ENCODE measurements at regions not wholly inside any gene's neighbourhood (a gene's known extent, or its start where the extent isn't known, plus 50 kb on each side); places are given as distances from the start of the nearest gene placed in this dataset.

DNA sequence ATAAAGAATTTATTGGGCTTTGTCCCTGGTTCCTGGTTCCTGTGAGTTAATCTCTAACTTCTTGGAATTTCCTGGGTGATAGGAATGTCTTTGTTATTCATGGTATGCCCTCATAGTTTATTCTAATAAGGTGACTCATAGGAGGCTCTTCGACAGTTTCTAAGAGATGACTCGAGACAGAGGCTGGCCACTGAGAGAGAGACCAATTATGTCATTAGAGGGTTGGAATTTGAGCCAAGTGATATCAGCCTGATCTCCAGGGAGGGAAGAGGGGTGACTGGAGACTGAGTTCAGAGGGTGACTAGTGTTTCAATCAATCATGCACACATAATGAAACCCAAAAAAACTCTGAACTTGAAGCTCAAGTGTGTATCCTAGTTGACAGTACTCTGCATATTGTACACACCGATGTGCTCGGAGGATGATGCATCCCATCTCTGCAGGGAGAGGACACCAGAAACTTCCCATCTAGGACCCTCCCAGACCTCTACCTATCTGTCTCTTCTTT, 185.7 kb downstream of the MTCL1 start (continued):
- TF ChIP-seq, protein P1, sequence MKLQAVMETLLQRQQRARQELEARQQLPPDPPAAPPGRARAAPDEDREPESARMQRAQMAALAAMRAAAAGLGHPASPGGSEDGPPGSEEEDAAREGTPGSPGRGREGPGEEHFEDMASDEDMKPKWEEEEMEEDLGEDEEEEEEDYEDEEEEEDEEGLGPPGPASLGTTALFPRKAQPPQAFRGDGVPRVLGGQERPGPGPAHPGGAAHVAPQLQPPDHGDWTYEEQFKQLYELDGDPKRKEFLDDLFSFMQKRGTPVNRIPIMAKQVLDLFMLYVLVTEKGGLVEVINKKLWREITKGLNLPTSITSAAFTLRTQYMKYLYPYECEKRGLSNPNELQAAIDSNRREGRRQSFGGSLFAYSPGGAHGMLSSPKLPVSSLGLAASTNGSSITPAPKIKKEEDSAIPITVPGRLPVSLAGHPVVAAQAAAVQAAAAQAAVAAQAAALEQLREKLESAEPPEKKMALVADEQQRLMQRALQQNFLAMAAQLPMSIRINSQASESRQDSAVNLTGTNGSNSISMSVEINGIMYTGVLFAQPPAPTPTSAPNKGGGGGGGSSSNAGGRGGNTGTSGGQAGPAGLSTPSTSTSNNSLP (IDR thresholded peaks at IDR 0.05; ENCODE audit: borderline replicate concordance, low read depth, low read length), result peak; percentile 86; the same call in 1 of the 2 replicates
- TF ChIP-seq, protein P2, sequence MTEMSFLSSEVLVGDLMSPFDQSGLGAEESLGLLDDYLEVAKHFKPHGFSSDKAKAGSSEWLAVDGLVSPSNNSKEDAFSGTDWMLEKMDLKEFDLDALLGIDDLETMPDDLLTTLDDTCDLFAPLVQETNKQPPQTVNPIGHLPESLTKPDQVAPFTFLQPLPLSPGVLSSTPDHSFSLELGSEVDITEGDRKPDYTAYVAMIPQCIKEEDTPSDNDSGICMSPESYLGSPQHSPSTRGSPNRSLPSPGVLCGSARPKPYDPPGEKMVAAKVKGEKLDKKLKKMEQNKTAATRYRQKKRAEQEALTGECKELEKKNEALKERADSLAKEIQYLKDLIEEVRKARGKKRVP (CRISPR knock-in tag; IDR thresholded peaks at IDR 0.05), result no peak
- TF ChIP-seq, protein P3, sequence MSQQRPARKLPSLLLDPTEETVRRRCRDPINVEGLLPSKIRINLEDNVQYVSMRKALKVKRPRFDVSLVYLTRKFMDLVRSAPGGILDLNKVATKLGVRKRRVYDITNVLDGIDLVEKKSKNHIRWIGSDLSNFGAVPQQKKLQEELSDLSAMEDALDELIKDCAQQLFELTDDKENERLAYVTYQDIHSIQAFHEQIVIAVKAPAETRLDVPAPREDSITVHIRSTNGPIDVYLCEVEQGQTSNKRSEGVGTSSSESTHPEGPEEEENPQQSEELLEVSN (IDR thresholded peaks at IDR 0.05; ENCODE audit: borderline replicate concordance in 1 of 2, extremely low read depth in 1 of 2, insufficient read depth in 1 of 2, insufficient read length in 1 of 2, low read depth in 1 of 2, low read length in 1 of 2, poor library complexity in 1 of 2, severe bottlenecking in 1 of 2), result peak; percentile 17 to 50
- TF ChIP-seq ETV1 (tag; conservative IDR thresholded peaks at IDR 0.05; ENCODE audit: low read depth) (0 out of 2 replicates have a peak, but pooled peaks have one; percentile 21), SMC3 (conservative IDR thresholded peaks at IDR 0.05; ENCODE audit: insufficient read depth, low read depth, low read length) (no peak), MBD2 (IDR thresholded peaks at IDR 0.05; ENCODE audit: borderline replicate concordance, low read depth) (0 out of 2 replicates have a peak, but pooled peaks have one; percentile 11), HDAC3 (IDR thresholded peaks at IDR 0.05; ENCODE audit: borderline replicate concordance, partially characterized antibody) (peak; percentile 24), FOXK2 (conservative IDR thresholded peaks at IDR 0.05 in 1 of 2, IDR thresholded peaks at IDR 0.05 in 1 of 2; ENCODE audit: low read depth in 2 of 2) (peak; percentile 35 to 51; a peak in 1 of 4 replicates), MXI1 (IDR thresholded peaks at IDR 0.05; ENCODE audit: low read depth, low read length) (no peak), CC2D1A (IDR thresholded peaks at IDR 0.05) (no peak), MCM3 (IDR thresholded peaks at IDR 0.05) (no peak), ATF7 (IDR thresholded peaks at IDR 0.05) (peak; percentile 97), MBD1 (CRISPR knock-in tag; IDR thresholded peaks at IDR 0.05) (no peak), RBBP5 (IDR thresholded peaks at IDR 0.05; ENCODE audit: borderline replicate concordance, insufficient read depth, low read length, poor library complexity, severe bottlenecking) (peak; percentile 40), ZNF232 (CRISPR knock-in tag; IDR thresholded peaks at IDR 0.05) (no peak), DPF2 (IDR thresholded peaks at IDR 0.05) (peak; percentile 92), TAF1 (IDR thresholded peaks at IDR 0.05; ENCODE audit: control insufficient read depth, extremely low read depth, insufficient read depth, low read length, severe bottlenecking) (peak; percentile 7)
- TF ChIP-seq, protein P4, sequence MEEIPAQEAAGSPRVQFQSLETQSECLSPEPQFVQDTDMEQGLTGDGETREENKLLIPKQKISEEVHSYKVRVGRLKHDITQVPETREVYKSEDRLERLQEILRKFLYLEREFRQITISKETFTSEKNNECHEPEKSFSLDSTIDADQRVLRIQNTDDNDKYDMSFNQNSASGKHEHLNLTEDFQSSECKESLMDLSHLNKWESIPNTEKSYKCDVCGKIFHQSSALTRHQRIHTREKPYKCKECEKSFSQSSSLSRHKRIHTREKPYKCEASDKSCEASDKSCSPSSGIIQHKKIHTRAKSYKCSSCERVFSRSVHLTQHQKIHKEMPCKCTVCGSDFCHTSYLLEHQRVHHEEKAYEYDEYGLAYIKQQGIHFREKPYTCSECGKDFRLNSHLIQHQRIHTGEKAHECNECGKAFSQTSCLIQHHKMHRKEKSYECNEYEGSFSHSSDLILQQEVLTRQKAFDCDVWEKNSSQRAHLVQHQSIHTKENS (CRISPR knock-in tag; IDR thresholded peaks at IDR 0.05), result no peak
- TF ChIP-seq, protein P5, sequence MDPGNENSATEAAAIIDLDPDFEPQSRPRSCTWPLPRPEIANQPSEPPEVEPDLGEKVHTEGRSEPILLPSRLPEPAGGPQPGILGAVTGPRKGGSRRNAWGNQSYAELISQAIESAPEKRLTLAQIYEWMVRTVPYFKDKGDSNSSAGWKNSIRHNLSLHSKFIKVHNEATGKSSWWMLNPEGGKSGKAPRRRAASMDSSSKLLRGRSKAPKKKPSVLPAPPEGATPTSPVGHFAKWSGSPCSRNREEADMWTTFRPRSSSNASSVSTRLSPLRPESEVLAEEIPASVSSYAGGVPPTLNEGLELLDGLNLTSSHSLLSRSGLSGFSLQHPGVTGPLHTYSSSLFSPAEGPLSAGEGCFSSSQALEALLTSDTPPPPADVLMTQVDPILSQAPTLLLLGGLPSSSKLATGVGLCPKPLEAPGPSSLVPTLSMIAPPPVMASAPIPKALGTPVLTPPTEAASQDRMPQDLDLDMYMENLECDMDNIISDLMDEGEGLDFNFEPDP (CRISPR knock-in tag; IDR thresholded peaks at IDR 0.05), result no peak

All from K562 (cell line).